ENCODE measurements at regions not wholly inside any gene's neighbourhood (a gene's known extent, or its start where the extent isn't known, plus 50 kb on each side); places are given as distances from the start of the nearest gene placed in this dataset.

GRCh38 chr2:21261591-21261990 lies 137.8 kb downstream of the TDRD15 start:
- TF ChIP-seq EZH2phosphoT487 (IDR thresholded peaks at IDR 0.05), result no peak
- TF ChIP-seq, protein P1, sequence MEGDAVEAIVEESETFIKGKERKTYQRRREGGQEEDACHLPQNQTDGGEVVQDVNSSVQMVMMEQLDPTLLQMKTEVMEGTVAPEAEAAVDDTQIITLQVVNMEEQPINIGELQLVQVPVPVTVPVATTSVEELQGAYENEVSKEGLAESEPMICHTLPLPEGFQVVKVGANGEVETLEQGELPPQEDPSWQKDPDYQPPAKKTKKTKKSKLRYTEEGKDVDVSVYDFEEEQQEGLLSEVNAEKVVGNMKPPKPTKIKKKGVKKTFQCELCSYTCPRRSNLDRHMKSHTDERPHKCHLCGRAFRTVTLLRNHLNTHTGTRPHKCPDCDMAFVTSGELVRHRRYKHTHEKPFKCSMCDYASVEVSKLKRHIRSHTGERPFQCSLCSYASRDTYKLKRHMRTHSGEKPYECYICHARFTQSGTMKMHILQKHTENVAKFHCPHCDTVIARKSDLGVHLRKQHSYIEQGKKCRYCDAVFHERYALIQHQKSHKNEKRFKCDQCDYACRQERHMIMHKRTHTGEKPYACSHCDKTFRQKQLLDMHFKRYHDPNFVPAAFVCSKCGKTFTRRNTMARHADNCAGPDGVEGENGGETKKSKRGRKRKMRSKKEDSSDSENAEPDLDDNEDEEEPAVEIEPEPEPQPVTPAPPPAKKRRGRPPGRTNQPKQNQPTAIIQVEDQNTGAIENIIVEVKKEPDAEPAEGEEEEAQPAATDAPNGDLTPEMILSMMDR (IDR thresholded peaks at IDR 0.05), result no peak
